BLaER1 (cell line): ENCODE measurements at regions not wholly inside any gene's neighbourhood (a gene's known extent, or its start where the extent isn't known, plus 50 kb on each side); places are given as distances from the start of the nearest gene placed in this dataset.

Experiments
- H3K27ac ChIP-seq: shearing (Covaris generic); formaldehyde crosslinking; 2 replicates; pipeline ENCODE4 v1.8.1; 2022
- H3K27me3 ChIP-seq: shearing (Covaris generic); formaldehyde crosslinking; 2 replicates; pipeline ENCODE4 v1.8.1; 2022
- H3K36me3 ChIP-seq: shearing (Covaris generic); formaldehyde crosslinking; 2 replicates; pipeline ENCODE4 v1.8.1; 2022
- H3K4me1 ChIP-seq: shearing (Covaris generic); formaldehyde crosslinking; 2 replicates; pipeline ENCODE4 v1.8.1; 2022
- H3K4me2 ChIP-seq: shearing (Covaris generic); formaldehyde crosslinking; 2 replicates; pipeline ENCODE4 v1.8.1; 2022
- H3K4me3 ChIP-seq: shearing (Covaris generic); formaldehyde crosslinking; 2 replicates; pipeline ENCODE4 v1.8.1; 2022
- H3K9ac ChIP-seq: shearing (Covaris generic); formaldehyde crosslinking; 2 replicates; pipeline ENCODE4 v1.8.1; 2022
- H3K9me3 ChIP-seq: shearing (Covaris generic); formaldehyde crosslinking; 2 replicates; pipeline ENCODE4 v1.8.1; 2022
- H4K20me1 ChIP-seq: shearing (Covaris generic); formaldehyde crosslinking; 2 replicates; pipeline ENCODE4 v1.8.1; 2022
- Cebpa-rat ChIP-seq: shearing (Covaris generic); IDR thresholded peaks from 2 replicates; pipeline ENCODE4 v1.8.1; 2022

DNA sequence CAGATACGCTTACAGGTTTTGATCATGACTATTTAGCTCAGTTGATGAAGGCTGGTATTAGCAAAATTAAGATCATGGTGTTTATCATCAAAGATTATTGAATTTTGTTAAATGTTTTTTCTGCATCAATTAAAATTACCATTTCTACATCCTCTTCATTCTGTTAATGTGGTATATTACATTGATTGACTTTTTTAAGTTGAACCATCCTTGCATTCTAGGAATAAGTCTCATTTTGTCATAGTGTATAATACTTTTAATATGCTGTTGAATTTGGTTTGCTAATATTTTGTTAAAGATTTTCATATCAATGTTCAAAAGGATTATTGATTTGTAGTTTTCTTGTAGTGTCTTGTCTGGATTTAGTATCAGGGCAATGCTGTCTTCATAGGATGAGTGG, 142.4 kb downstream of the LYPLAL1 start:
- H3K9ac ChIP-seq, result no peak overlapping the region
- no peak for TF ChIP-seq Cebpa-rat
- H3K27me3 ChIP-seq, result no peaks in the 10 kb centered on the region
- H3K27ac ChIP-seq, result no peak overlapping the region
- no peak overlapping the region for H3K4me2 ChIP-seq
- no peaks in the 10 kb centered on the region for H3K36me3 ChIP-seq
- no peaks in the 10 kb centered on the region for H4K20me1 ChIP-seq
- no peak overlapping the region for H3K4me3 ChIP-seq
- H3K4me1 ChIP-seq, result no peaks in the 10 kb centered on the region
- no peaks in the 10 kb centered on the region for H3K9me3 ChIP-seq

DNA sequence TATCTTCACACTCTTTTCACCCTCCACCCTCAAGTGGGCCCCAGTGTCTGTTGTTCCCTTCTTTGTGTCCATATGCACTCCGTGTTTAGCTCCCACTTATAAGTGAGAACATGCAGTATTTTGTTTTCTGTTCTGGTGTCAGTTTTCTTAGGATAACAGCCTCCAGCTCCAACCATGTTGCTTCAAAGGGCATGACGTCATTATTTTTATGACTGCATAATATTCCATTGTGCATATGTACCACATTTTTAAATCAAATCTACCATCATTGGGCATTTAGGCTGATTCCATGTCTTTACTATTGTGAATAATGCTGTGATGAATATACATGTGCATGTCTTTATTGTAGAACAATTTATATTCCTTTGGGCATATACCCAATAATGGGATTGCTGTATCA, 140.3 kb downstream of the LYPLAL1 start:
- no peak overlapping the region for H3K9ac ChIP-seq
- H3K27ac ChIP-seq, result no peak overlapping the region
- peaks cover 2% of the 10 kb centered on the region; the same call in 1 of the 2 replicates for H3K9me3 ChIP-seq
- no peaks in the 10 kb centered on the region for H3K27me3 ChIP-seq
- H3K4me3 ChIP-seq, result no peak overlapping the region
- no peaks in the 10 kb centered on the region for H3K36me3 ChIP-seq
- H3K4me1 ChIP-seq, result no peaks in the 10 kb centered on the region
- H4K20me1 ChIP-seq, result no peaks in the 10 kb centered on the region
- TF ChIP-seq Cebpa-rat, result no peak
- no peak overlapping the region for H3K4me2 ChIP-seq

DNA sequence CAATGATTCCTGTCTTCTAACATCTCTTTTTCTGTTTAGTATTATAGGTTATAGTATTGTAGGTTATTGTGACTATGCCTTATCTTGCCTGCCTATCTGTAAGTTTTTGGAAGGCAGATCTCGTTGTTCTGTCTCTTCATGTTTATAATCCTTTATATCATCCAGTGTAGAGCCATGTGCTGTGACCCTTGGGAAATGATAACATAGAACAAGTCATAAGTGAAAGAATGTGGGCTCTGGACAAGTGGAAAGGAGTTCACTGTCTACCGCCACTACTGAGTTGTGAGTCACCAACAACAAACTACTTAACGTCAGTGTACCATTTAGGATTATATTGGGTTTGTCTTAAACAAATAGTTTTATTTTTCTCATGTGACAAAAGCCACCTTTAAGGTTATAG, 139.3 kb downstream of the LYPLAL1 start:
- H3K4me3 ChIP-seq, result no peak overlapping the region
- H3K9ac ChIP-seq, result no peak overlapping the region
- TF ChIP-seq Cebpa-rat, result no peak
- H3K9me3 ChIP-seq, result peaks cover 12% of the 10 kb centered on the region
- H3K4me2 ChIP-seq, result no peak overlapping the region
- H3K36me3 ChIP-seq, result no peaks in the 10 kb centered on the region
- H4K20me1 ChIP-seq, result no peaks in the 10 kb centered on the region
- H3K27me3 ChIP-seq, result no peaks in the 10 kb centered on the region
- no peak overlapping the region for H3K27ac ChIP-seq
- no peaks in the 10 kb centered on the region for H3K4me1 ChIP-seq

DNA sequence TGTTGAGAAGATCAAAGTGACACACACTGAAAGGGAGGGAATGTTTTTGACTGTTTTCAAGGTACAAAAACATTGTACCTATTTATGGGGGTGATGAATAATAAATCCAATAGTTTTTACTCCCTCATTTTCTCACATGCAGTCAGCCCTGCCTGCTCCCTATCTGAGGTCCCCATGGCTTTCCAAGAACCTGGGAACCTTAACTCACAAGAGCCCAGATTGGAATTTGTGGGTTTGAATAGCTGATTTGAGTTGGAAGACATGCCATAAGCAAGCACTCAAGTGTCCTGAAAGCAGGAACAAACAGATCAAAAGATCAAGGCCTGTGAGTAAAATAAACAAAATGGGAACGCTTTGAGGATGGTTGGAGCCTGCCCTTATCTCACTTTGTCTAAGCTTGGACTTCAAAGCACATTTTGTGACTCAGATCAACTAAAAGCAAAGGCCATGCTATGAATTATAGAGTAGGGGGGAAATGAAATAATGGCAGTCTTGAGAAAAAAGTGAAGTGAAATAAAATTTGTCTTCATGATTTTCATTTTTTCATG, 136.6 kb downstream of the LYPLAL1 start:
- H4K20me1 ChIP-seq, result no peaks in the 10 kb centered on the region
- peaks cover 20% of the 10 kb centered on the region for H3K9me3 ChIP-seq
- H3K27me3 ChIP-seq, result no peaks in the 10 kb centered on the region
- no peak overlapping the region for H3K27ac ChIP-seq
- no peak for TF ChIP-seq Cebpa-rat
- H3K4me2 ChIP-seq, result no peak overlapping the region
- H3K36me3 ChIP-seq, result no peaks in the 10 kb centered on the region
- H3K4me1 ChIP-seq, result no peaks in the 10 kb centered on the region
- no peak overlapping the region for H3K4me3 ChIP-seq
- H3K9ac ChIP-seq, result no peak overlapping the region

DNA sequence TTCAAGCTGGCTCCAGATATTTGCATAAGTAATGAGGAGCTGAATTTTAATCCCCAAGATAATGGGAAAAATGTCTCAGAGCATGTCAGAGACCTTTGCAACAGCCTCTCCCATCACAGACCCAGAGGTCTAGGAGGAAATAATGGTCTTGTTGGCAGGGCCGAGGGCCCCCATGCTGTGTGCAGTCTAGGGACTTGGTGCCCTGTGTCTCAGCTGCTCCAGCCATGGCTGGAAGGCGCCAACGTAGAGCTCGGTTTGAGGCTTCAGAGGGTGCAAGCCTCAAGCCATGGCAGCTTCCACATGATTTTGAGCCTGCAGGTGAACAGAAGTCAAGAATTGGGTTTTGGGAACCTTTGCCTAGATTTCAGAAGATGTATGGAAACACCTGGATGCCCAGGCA, 134.7 kb downstream of the LYPLAL1 start:
- Histone ChIP-seq H3K4me2 (no peak overlapping the region), H3K9me3 (peaks cover 20% of the 10 kb centered on the region)
- TF ChIP-seq Cebpa-rat, result no peak

DNA sequence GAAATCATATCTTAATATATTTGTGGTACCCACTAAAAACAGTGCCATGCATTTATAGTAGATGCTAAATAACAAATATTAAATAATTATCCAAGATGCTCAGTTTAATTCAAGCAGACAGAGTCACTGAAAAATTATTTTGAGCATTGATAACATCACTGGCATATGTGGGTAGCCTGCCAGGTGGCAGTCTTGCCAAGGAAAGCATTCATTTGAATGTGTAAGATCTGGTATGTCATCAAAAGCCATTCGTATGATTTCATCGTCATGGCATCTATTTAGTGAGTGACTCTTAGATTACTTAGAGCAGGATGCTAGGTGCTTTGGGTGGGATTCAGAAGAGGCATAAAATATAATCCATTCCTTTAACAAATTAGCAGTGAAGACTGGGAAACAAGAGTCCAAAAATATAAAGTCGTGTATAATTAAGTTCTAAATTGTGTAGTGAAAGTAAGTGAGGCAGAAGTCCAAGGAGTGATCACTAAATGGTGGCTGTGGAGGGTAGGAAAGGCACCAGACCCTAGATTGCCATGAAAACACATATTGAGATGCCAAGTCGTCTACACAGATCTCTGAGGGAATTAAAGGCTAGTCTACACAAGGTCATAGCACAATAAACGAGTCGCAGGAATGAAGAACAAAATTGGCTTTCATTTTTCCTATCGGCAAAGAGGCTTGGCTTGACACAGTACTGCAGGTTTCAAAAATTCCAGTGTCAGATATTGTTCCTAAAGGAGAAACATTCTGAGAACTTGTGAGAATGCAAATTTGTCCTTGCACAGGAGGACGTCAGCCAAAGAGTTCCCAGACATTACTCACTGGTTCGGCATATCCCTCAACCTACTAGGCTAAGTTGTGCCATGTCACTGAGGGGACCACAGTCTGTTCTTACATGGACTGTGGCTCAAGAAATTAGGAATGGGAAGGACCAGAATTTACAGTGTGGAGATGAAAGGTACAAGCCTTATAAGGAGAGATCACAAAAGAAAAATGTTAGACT, 130.8 kb downstream of the LYPLAL1 start:
- Histone ChIP-seq H3K4me1 (no peaks in the 10 kb centered on the region), H3K9ac (no peak overlapping the region), H3K36me3 (no peaks in the 10 kb centered on the region), H4K20me1 (no peaks in the 10 kb centered on the region), H3K27ac (no peak overlapping the region), H3K27me3 (no peaks in the 10 kb centered on the region), H3K4me3 (no peak overlapping the region), H3K9me3 (peaks cover 20% of the 10 kb centered on the region), H3K4me2 (no peak overlapping the region)
- TF ChIP-seq Cebpa-rat, result no peak

More for the DNA sequence above, 134.7 kb downstream of the LYPLAL1 start:
- no peak overlapping the region for H3K9ac ChIP-seq
- H3K36me3 ChIP-seq, result no peaks in the 10 kb centered on the region
- H3K27me3 ChIP-seq, result no peaks in the 10 kb centered on the region
- no peaks in the 10 kb centered on the region for H4K20me1 ChIP-seq
- H3K27ac ChIP-seq, result no peak overlapping the region
- H3K4me1 ChIP-seq, result no peaks in the 10 kb centered on the region
- H3K4me3 ChIP-seq, result no peak overlapping the region

DNA sequence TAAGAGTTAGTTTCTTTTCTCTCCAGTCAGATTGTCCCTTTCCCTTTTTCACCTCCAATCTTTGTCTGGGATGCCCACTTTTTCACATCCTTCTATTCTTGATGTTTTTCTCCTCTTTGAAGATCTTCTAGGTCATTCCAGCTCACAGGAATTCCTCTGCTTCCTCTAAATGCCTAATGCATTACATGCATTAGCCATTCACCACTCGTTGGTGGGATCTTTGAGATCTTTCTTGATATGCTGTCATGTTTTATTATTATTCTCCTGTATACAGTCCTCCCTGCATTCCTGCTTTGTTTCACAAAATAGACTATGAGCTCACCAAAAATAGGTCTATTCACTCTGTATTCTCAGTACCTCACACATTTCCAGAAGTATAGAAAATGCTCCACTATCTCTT, 129.0 kb downstream of the LYPLAL1 start:
- H3K4me2 ChIP-seq, result no peak overlapping the region
- H3K9ac ChIP-seq, result no peak overlapping the region

DNA sequence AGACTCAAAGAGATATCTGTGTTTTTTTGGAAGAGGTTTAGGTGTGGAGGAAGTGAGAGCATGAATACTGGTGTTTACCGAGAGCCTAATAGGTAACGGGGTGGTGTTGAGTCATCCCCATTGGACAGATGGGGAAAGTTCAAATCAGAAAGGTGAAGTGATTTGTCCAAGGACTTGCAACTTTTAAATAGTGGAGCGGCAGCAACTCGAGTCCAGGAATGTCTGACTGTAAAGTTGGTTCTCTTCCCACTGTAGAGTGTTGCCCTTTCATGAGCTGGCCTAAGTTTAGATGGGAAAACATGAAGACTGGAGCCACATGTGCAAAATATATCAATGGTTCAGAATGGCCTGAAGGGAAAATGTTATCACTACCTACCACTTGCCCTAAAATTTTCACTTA, 125.7 kb downstream of the LYPLAL1 start:
- no peak overlapping the region for H3K4me2 ChIP-seq
- no peaks in the 10 kb centered on the region for H3K27me3 ChIP-seq
- no peaks in the 10 kb centered on the region for H3K4me1 ChIP-seq
- H3K9me3 ChIP-seq, result no peaks in the 10 kb centered on the region
- no peak overlapping the region for H3K4me3 ChIP-seq
- H4K20me1 ChIP-seq, result no peaks in the 10 kb centered on the region
- no peak for TF ChIP-seq Cebpa-rat
- H3K9ac ChIP-seq, result no peak overlapping the region
- H3K36me3 ChIP-seq, result no peaks in the 10 kb centered on the region
- H3K27ac ChIP-seq, result no peak overlapping the region

More for the DNA sequence above, 129.0 kb downstream of the LYPLAL1 start:
- no peaks in the 10 kb centered on the region for H3K36me3 ChIP-seq
- H3K4me1 ChIP-seq, result no peaks in the 10 kb centered on the region
- TF ChIP-seq Cebpa-rat, result no peak
- H3K9me3 ChIP-seq, result peaks cover 7% of the 10 kb centered on the region; the same call in 1 of the 2 replicates
- no peak overlapping the region for H3K4me3 ChIP-seq
- H3K27me3 ChIP-seq, result no peaks in the 10 kb centered on the region
- H3K27ac ChIP-seq, result no peak overlapping the region
- H4K20me1 ChIP-seq, result no peaks in the 10 kb centered on the region

DNA sequence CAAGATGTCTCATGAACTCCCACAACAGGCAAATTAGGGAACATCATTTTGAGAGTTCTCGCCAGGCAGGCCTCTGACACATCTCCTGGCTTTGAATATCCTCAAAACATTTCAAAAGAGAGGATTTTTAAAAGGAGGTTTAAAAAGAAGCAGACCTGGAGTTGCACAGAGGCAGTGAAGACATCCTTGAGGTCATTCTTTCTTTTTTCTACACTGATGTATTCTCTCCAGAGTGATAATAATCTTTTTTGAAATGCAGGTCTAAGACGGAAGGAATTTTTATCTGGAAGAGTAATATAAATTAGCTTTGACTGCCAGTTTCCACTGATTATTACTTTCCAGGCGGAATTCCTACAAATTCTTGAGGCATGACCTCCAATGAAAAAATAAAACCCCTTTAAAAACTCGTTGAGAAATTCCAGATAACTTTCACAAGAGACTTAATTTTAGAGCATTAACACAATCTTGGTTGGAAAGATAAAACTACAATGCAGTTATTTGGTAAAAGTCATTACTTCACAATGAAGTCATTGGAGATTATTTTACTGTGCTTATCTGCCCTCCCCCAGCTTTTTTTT, 125.0 kb downstream of the LYPLAL1 start:
- TF ChIP-seq Cebpa-rat, result no peak
- Histone ChIP-seq H3K9me3 (no peaks in the 10 kb centered on the region), H3K27me3 (no peaks in the 10 kb centered on the region), H3K27ac (no peak overlapping the region), H3K36me3 (no peaks in the 10 kb centered on the region), H3K4me1 (no peaks in the 10 kb centered on the region), H3K9ac (no peak overlapping the region), H4K20me1 (no peaks in the 10 kb centered on the region), H3K4me3 (no peak overlapping the region), H3K4me2 (no peak overlapping the region)
